Fibroblast of skin of right biceps (primary cell): ENCODE measurements at regions not wholly inside any gene's neighbourhood (a gene's known extent, or its start where the extent isn't known, plus 50 kb on each side); places are given as distances from the start of the nearest gene placed in this dataset.
A peak's percentile ranks its signal among the peaks of the same experiment; 100 is the strongest.

Source experiments
- DNase-seq: peaks from one replicate; pipeline ENCODE4 v3.0.0-alpha.2; 2013

GRCh38 chr10:123506455-123506854, 159.7 kb upstream of the GPR26 start:
- DNase-seq, result no peak

DNA sequence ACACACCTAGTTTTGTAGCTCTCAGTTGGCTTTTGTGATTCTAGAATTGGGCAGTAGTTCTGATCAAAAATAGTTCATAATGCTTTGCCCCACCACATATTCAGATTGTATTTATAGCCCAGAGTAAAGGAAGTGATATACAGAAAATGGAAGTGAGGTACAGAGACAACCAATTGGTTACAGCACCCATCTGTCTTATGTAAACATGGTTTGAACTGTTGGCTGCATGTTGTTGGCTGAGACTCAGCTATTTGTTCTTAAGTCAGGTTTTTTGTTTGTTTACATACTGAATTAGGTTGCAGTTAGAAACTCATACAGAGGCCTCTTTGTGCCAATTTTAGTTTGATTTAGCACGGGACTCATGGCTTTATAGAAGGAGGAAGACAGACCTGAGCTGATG, 158.9 kb upstream of the GPR26 start:
- no peak for DNase-seq

DNA sequence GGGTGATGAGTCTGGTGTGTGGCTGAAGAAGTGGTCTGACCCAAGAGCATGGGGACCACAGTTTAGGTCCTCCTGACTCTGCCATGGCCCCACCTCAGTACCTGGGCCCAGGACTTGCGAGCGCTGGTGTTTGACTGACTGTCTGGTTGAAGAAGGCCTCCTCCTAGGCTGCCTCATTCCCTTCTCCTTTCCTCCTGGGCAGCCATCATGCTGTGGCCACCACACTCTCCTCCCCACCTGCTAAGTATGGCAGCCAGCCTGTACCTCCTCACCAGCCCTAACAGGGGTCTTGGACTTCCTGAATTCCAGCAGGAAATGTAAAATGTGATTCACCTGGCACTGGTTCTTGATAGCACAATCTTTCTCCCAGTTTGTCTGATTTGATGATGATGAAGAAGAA, 156.8 kb upstream of the GPR26 start:
- no peak for DNase-seq

GRCh38 chr10:123512901-123513775, 153.0 kb upstream of the GPR26 start:
- peak; percentile 11 for DNase-seq

DNA sequence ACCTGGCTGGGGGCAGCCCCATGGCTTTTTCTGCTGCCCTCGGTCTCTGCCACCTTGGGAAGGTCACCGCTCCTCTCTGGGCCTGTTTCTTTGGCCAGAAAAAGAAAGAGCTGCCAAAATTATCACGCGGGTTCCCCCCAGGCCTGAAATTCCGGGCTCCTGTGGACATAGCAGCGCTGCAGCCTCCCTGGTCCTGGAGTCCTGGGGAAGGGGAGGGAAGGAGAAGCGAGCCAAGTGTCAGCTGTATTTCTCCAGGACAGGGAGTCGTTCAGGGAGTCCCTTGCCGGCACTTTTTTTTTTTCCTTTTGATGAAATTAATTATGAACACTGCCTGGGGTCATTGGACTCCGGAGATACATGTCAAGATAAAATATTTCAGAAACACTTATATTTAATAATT, 152.3 kb upstream of the GPR26 start:
- no peak for DNase-seq

- DNase-seq, result no peak
Observed at GRCh38 chr10:123514996-123515395, 151.2 kb upstream of the GPR26 start.

- DNase-seq, result no peak
Observed at GRCh38 chr10:123515661-123516060, 150.5 kb upstream of the GPR26 start.

GRCh38 chr10:123516291-123516690, 149.9 kb upstream of the GPR26 start:
- no peak for DNase-seq

DNA sequence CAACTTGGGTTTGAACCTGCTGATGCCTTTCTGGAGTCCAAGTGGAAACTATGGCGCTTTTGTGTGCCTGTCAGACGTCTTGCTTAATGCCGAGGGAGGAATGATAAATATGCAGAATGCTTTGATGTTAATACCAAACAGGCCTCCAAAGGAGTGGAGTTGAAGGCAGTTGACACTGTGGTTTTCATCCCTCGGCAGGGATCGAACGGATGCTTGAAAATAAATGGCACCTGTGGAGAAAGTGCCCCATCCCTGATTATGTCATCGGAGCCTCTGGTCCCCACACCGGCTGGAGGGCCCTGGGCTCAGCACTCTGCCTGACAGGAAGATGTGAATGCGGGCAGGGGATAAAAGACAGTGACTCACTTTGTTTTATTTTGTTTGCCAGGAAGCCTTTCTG, 148.7 kb upstream of the GPR26 start:
- DNase-seq, result no peak

DNA sequence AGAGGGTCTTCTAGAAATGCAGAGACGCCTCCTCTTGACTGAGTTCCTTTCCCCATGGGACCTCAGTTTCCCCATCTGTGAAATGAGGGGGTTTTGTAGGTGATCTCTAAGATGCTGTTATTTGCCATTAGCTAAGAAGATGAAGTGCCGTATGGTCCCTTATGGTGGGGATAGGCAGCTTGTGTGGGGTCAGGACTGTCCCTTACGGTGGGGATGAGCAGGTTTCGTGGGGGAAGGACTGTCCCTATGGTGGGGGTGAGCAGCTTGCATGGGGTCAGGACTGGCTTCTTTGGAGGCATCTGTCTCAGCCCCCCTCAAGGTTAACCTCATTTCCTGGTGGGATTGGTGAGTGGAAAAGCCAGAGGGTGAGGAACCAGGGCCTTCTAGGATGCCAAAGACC, 148.3 kb upstream of the GPR26 start:
- no peak for DNase-seq

DNA sequence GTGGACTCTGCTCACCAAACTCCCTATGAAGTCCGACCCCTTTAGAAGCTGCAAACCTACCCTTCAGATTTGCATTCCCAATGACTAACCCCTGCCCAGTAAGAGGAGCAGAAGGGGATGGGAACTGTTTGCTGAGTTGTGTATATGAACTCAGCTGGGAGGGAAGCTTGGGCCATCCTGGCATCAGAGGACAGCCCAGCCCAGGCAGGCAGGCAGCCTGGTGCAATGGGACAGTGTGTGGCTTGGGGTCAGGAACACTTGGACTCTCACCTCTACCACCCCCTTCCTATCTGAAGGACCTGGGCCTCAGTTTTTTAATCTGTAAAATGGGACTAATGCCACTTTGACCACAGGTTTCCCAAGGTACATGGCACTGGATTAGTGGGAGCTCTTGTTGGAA, 147.4 kb upstream of the GPR26 start:
- no peak for DNase-seq

DNA sequence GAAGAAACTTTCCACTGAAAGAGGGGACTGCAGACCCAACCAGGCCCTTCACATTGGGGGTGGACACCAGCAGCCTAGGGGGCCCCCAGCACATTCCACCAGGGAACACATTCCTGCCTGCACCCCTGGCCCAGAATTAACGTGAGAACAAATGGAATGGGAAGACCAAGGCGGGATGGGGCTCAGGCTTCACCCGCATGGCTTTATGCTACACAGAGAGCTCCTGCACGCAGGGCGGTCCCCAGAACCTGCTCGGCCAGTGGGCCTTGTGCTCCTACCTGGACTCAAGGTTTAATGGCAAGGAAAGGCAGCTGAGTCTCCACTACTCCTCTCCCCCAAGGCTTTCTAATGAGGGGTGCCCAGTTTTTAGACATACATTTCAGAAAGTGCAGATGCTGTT, 146.3 kb upstream of the GPR26 start:
- no peak for DNase-seq

DNA sequence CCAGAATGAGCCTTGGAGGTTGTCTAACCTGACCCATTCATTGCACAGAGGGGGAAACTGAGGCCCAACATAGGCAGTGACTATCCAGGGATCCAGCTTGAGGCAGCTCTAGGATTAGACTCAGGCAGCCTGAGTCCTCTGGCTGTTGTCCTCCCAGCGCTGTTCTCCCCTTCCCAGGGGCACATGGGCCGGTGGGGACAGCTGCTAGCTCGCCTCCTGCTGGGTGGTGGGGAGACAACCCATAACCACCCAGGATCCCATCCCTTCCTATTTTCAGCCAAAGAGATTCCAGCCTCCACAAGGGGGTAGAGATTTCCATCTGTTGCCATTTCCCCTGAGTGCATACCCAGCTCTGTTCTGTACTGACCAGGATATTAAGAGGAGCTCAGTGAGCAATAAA, 145.1 kb upstream of the GPR26 start:
- no peak for DNase-seq

GRCh38 chr10:123521556-123521955, 144.6 kb upstream of the GPR26 start:
- no peak for DNase-seq

DNA sequence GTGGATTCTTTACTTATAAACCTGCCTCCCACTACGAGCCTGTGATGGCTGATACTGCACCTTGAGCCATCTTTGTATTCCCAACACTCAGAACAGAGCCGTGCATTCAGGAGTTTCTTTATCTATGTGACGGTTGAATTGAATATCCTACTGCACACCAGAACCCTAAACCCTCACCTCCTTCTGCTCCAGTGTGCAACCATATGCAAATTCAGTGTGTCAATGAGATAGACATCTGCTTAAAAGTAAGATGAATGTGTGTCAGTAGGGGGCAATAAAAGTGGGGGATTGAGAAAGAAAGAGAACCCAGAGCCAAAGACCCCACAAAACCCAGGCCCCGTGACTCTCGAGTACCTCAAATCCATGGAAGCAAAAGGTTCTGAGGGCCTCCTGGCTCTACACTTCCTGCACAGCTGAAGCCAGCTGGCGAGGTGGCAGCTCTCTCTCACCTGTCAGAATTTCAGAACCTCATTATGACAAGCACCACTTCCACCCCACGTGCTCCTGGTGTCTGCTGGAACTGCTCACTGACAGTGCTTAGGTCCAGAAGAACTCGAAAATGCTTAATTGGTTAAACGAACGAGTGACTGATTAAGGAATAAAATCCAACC, 143.3 kb upstream of the GPR26 start:
- DNase-seq, result no peak

GRCh38 chr10:123523833-123524232, 142.3 kb upstream of the GPR26 start:
- DNase-seq, result no peak

GRCh38 chr10:123526356-123527064, 139.6 kb upstream of the GPR26 start:
- no peak for DNase-seq

DNA sequence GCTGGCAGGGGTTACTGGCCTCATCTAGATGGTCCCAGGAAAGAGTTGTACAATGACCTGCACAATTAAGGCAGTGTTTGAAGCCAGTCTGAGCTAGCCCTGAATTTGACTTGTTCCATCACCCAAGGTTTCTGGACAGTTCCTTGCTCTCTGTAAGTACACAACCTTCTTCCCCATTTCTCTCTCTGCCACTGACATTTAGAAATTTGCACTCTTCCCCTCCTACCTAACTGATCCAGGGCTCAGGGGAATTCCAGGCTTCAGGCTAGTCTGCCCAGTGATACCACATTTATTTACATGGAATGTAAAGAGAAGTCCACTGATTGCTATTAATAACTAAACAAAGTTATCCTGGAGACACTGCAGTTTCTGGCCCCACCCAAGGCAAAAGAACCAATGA, 139.0 kb upstream of the GPR26 start:
- no peak for DNase-seq

DNA sequence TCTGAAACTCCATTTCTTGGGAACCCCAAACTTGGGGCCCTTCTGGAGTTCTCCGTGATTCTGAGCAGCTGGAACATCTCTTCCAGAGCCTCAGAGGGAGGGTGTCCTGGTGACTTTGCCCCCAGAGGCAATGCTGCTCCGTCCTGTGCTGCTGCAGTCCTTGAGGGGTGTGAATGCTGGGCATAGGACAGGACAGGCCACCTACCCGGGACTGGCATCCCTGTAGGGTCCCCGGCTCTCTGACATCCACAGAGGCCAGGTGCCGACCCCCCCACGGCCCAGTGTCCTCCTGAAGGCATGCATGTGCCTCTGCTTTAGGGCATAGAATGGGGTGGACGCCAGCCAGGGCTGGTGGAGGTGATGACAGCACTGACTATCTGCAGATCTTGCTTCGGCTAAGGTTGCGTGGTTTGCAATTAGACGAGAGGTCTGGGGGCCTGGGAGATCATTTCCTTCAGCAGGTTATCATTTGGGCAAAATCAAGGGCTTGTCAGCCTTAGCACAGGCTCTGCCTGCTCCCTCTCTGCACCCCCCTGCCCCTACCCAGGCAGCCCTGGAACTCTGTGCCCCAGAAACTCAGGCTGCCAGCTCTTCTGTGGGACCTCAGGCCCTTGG, 136.9 kb upstream of the GPR26 start:
- DNase-seq, result no peak

GRCh38 chr10:123530166-123530870, 135.8 kb upstream of the GPR26 start:
- no peak for DNase-seq

DNA sequence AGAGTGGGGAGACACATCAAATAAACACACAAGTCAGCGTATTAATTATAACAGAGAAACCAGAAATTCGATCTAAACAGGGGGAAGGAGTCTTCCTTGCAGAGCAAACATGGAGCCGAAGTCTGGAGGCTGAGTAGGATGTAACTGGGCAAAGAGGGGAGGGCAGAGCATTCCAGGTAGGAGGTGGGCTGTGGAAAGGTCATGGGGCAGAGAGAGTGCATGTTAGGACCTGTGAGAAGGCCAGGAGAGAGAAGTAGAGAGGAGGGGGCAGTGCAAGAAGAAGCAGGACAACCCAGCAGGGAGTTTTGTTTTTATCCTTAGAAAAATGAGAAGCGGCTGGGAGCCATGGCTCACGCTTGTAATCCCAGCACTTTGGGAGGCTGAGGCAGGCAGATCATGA, 130.8 kb upstream of the GPR26 start:
- DNase-seq, result no peak

GRCh38 chr10:123536176-123536845, 129.8 kb upstream of the GPR26 start:
- no peak for DNase-seq
